ENCODE measurements at regions not wholly inside any gene's neighbourhood (a gene's known extent, or its start where the extent isn't known, plus 50 kb on each side); places are given as distances from the start of the nearest gene placed in this dataset.
"Not testable (repeated sequence)": the region's sequence is repeated elsewhere in the genome, so short reads cannot be mapped to it uniquely, and the experiment has no call there.

DNA sequence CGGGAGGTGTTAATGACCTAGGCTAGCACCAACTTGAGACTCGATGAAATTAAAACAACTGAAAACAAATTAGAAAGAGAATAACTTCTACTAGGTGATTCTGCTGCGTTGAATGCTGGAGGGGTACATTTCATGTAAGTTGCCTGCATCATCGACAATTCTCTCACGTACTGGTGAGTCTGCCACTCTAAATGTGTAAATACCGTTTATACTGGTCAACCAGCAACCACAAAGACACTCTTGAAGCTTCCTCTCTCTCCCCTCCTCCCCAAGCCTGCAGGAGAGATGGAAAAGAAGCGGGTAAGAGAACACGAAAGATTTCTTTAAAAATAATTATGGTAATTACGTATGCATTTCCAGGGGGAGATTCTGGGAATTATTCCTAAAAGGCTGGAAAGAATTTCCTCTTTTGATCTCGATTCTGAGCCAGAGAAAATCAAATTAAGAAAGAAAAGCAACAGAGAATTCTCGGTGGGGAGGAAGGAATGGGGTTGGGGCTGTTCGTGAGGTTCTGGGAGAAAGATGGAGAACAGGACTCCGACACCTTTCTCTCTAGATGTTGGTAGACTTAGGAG, 68.6 kb upstream of the MRTFB start:
- no peak for ATAC-seq

DNA sequence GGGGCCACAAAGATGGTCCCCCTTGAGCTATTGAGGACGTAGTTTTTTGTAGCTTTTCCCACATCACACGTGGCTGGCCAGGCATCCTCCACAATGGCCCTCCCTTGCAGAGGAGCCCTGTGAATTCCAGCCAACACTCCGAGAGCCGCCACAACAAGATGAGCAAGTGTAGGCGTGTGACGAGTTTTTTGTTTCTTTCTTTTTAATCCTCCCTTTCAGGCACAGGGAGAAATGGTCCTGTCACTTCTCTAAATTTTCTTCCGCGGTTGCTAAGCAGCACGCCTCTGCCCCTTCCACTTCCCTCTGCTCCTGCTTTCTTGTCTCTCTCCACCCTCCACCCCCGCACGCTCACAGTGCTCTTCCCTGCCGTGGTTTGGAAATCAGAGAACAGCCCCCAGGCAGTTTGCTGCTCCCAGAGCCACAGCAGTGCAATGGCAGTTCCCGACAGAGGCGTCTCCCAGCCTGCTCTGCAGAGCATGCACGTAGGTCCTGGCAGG, 68.0 kb upstream of the MRTFB start:
- no peak for ATAC-seq

- no peak for ATAC-seq
Observed at GRCh38 chr16:14004031-14004728, 66.9 kb upstream of the MRTFB start.

DNA sequence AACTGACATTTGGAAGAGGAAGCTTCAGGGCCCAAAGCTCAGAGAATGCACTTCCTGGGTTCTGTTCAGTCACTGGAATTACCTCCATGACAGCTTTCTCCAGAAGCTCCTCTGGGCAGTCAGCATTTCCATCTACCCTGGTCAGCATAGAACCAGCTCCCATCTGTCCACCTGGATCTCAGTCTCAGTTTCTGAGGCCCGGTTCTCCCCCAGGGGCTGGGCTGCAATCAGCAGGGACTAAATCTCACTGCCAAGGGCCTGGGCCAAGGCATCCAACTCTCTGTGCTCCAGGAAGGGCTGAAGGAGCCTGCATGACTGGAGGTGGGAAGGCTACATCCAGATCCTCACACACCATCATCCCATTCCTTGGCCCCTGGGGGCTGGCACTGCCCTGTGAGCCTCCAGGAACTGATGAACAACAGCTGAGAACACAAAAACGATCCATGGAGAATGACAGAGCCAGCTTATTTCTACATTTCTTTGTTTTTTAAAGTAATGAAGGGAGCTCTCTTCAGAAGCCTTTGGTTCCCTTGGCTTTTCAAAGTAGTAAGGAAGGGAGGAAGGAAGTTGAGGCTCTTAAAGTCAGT, 66.3 kb upstream of the MRTFB start:
- no peak for ATAC-seq

- ATAC-seq = no peak
Observed at GRCh38 chr16:14005335-14005734, 65.8 kb upstream of the MRTFB start.

- peak; percentile 9 to 27 for ATAC-seq
Observed at GRCh38 chr16:14007450-14007849, 63.7 kb upstream of the MRTFB start.

DNA sequence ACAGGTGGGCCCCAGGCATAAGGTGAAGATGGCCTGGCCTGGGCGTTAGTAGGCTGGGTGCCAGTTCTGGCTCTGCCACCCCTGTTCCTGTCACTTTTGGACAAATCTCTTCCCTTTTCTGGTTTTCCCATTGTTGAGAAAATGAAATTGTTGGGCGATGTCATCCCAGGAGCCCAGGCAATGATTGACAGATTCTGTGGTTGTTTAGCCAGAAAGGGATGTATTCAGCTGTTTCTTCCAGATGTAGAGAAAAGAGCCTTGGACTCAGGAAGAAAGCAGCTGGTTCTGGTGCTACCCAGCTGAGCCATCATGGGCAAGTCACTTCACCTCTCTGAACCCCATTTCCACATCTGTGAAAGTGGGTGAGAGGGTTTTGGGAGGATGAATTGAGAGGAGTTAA, 60.1 kb upstream of the MRTFB start:
- no peak for ATAC-seq

GRCh38 chr16:14011846-14012245, 59.3 kb upstream of the MRTFB start:
- ATAC-seq = no peak

DNA sequence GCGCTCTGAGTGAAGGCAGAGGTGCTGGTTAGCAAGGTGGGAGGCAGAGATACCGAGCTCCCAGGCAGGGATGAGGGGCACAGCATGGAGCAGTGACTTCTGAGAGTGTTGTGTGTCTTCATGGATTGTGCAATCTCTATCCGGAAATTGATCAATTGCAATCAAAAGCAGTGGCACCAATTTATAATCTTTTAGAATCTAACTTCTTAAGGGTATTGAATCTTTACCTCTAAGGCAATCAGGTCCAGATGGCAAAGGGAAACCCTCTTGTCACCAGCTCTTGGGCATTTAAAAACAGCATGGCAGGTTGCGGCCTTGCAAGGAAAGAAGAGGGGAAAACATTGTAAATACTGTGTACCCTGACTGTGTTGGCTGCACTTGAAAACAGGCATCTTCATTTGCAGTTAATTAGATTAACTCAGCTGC, 58.0 kb upstream of the MRTFB start:
- no peak for ATAC-seq

DNA sequence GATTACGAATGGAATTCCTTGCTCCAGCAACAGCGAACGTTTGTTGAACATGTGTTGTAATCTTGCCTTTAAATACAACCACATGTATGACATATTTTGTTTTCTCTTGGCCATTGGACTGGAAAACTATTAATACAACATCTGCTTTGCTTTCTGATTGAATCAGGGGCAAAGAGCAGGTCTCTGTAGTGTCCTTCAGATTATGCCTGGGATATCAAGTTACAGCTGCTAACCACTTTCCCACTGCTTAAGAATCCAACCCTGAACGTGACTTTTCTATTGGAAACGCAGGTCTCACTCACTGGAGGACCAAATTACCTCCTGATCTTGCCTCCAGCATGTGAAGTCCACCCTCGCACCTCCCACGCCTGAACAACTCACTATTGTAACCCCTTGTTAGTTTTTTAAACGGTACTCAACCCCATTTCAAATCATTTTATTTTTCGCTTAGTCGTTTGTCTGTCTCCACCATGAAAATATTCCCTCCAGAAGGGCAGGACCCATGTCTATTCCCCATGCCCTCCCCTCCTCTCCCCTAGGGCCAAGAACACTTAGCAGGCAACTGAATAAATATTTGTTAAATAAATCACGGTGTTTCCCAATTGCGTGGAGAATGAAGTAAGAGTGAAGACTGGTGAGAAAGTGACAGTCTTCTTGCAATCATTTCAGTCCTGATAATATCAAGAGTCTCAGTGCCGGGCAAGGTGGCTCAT, 57.4 kb upstream of the MRTFB start:
- ATAC-seq = no peak

DNA sequence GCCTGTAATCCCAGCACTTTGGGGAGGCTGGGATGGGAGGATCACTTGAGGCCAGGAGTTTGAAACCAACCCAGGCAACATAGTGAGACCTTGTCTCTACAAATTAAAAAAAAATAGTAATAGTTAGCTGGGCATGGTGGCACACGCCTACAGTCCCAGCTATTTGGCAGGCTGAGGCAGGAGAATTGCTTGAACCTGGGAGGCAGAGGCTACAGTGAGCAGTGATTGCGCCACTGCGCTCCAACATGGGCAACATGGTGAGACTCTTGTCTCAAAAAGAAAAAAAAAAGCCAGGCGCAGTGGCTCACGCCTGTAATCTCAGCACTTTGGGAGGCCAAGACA, 56.9 kb upstream of the MRTFB start:
- no peak for ATAC-seq

DNA sequence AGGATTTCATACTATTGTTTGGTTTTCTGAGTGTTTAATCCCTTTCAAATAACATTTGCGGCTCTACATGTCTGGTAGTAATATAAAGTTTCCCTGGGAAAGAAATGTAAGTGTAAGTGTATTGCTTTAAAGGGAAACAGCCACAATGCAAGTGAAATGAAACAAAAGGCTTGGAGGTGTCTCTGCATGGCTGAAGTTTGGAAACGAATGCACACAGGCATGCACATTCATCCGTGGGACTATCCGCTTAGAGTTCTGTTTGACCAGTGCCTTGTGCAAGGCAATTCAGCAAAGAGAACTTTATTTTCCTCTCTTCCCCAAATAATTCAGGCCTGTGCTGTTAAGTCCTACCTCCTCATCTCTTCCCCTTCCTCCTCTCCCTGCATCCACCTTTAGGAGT, 56.1 kb upstream of the MRTFB start:
- ATAC-seq = no peak

- no peak for ATAC-seq
Observed at GRCh38 chr16:14015461-14015860, 55.7 kb upstream of the MRTFB start.

GRCh38 chr16:14015948-14016347, 55.2 kb upstream of the MRTFB start:
- no peak for ATAC-seq

DNA sequence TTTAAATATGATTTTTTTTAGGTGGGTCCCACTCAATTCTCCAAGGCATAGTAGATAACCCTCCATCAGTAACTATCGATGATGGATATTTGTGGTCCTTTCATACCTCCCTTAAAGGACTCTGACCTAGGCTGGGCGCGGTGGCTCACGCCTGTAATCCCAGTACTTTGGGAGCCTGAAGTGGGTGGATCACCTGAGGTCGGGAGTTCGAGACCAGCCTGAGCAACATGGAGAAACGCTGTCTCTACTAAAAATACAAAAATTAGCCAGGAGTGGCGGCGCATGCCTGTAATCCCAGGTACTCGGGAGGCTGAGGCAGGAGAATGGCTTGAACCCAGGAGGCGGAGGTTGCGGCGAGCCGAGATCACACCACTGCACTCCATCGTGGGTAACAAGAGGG, 54.8 kb upstream of the MRTFB start:
- not testable (repeated sequence) for ATAC-seq

GRCh38 chr16:14017886-14018285, 53.2 kb upstream of the MRTFB start:
- ATAC-seq = no peak

GRCh38 chr16:14018851-14019250, 52.3 kb upstream of the MRTFB start:
- no peak for ATAC-seq

GRCh38 chr16:14020141-14020540, 51.0 kb upstream of the MRTFB start:
- no peak for ATAC-seq
